Psoas muscle (tissue), 7 donors: ENCODE measurements at regions not wholly inside any gene's neighbourhood (a gene's known extent, or its start where the extent isn't known, plus 50 kb on each side); places are given as distances from the start of the nearest gene placed in this dataset.

Source experiments
- ATAC-seq, 4 donors: fragments of 200-7000 bp; cut with Tn5 transposase; one replicate each; pipeline ENCODE4 v1.9.1; 2020; ENCODE audit warnings: moderate library complexity in 3 of 4, mild to moderate bottlenecking in 2 of 4
- DNase-seq, 2 donors: peaks; one replicate each; pipeline ENCODE4 v3.0.0-alpha.2; 2020
- H3K27ac ChIP-seq: fragments of 200-600 bp; one replicate; pipeline ENCODE4 v1.8.0; 2022
- H3K27me3 ChIP-seq, 3 donors: fragments of 200-600 bp in 1 of 3; one replicate each; pipeline versions ENCODE4 v1.6.1 to v1.8.0; 2013 to 2022; ENCODE audit warnings: low read length in 2 of 3, mild to moderate bottlenecking in 2 of 3, moderate library complexity in 1 of 3; ENCODE audit not compliant: insufficient read depth in 3 of 3
- H3K36me3 ChIP-seq, 2 donors: fragments of 200-600 bp in 1 of 2; one replicate each; pipeline versions ENCODE4 v1.6.1 to v1.8.0; 2013 to 2022; ENCODE audit warnings: low read depth in 1 of 2, mild to moderate bottlenecking in 1 of 2, moderate library complexity in 1 of 2; ENCODE audit not compliant: insufficient read depth in 1 of 2
- H3K4me1 ChIP-seq: fragments of 200-600 bp; one replicate; pipeline ENCODE4 v1.8.0; 2022
- H3K4me3 ChIP-seq: fragments of 200-600 bp; one replicate; pipeline ENCODE4 v1.8.0; 2022; ENCODE audit warnings: mild to moderate bottlenecking
- H3K9me3 ChIP-seq: fragments of 200-600 bp; one replicate; pipeline ENCODE4 v1.8.0; 2022
- CTCF ChIP-seq: fragments of 200-600 bp; IDR thresholded peaks from one replicate; pipeline ENCODE4 v1.8.0; 2022; ENCODE audit warnings: antibody characterized with exemption
- WGBS, 3 donors: extraction: QIAGEN DNeasy Blood & Tissue Kit; methylation state at CpG; one replicate each; pipeline versions ENCODE4 v1.1.6 to v1.1.7; 2013; 5-methylcytosine and 5-hydroxymethylcytosine counted together
- intact Hi-C, 2 donors: fragments of 100-400 bp; cut with DNase I; formaldehyde crosslinking; loops; one replicate each; pipeline versions ENCODE4 v1.11.0 to v1.14.2; 2022
- donor health status: healthy with polysubstance abuse.
- donor health status: DM: no; HTN: no; CAD: no; lungs with moderate emphysema.
- donor health status: Bipolar disorder and iron deficiency.
- donor health status: healthy.
- donor health status: DM: yes; HTN: yes; CAD: no.
- donor health status: DM: no; HTN: no; CAD: no.
- donor health status: DM: yes; HTN: yes; CAD: no.

- WGBS, 3 donors: 87 to 96% (median 89%) methylated on average over 3 of the region's 3 CpGs
- Histone ChIP-seq H3K27ac (no peak overlapping the region), H3K9me3 (no peaks in the 10 kb centered on the region), H3K4me3 (no peak overlapping the region), H3K27me3 (peaks cover 0 to 1% (median 0%) of the 10 kb centered on the region in 3 donors), H3K36me3 (peaks cover 0 to 3% of the 10 kb centered on the region in 2 donors), H3K4me1 (no peaks in the 10 kb centered on the region)
- ATAC-seq: no peak
- TF ChIP-seq CTCF: no peak
- DNase-seq: no peak
- intact Hi-C loops: no loop called here
These were observed 729.1 kb downstream of the TNS3 start for GRCh38 chr7:46852795-46853194.

GRCh38 chr7:46850563-46851330 lies 731.2 kb downstream of the TNS3 start:
- intact Hi-C loops: no loop called here
- Histone ChIP-seq H3K36me3 (peaks cover 0 to 3% of the 10 kb centered on the region in 2 donors), H3K4me3 (no peak overlapping the region), H3K27me3 (no peaks in the 10 kb centered on the region), H3K9me3 (no peaks in the 10 kb centered on the region), H3K4me1 (no peaks in the 10 kb centered on the region), H3K27ac (no peak overlapping the region)
- DNase-seq (no peak), ATAC-seq (no peak)
- no peak for TF ChIP-seq CTCF
- 91 to 95% (median 93%) methylated on average over 10 of the region's 10 CpGs for WGBS, 3 donors

GRCh38 chr7:46848944-46849343 lies 733.0 kb downstream of the TNS3 start:
- intact Hi-C loops: no loop called here
- 83 to 93% (median 86%) methylated on average over 2 of the region's 2 CpGs for WGBS, 3 donors
- Histone ChIP-seq H3K27ac (no peak overlapping the region), H3K9me3 (no peaks in the 10 kb centered on the region), H3K36me3 (peaks cover 0 to 3% of the 10 kb centered on the region in 2 donors), H3K4me1 (no peaks in the 10 kb centered on the region), H3K4me3 (no peak overlapping the region), H3K27me3 (no peaks in the 10 kb centered on the region)
- ATAC-seq: no peak
- TF ChIP-seq CTCF: no peak
- no peak for DNase-seq

- no peaks in the 10 kb centered on the region for H3K9me3 ChIP-seq
- H3K4me3 ChIP-seq: no peak overlapping the region
- TF ChIP-seq CTCF: no peak
- peaks cover 0 to 3% of the 10 kb centered on the region in 2 donors for H3K36me3 ChIP-seq
- ATAC-seq (no peak), DNase-seq (no peak)
- H3K27me3 ChIP-seq: no peaks in the 10 kb centered on the region
- intact Hi-C loops: no loop called here
- no peak overlapping the region for H3K27ac ChIP-seq
- H3K4me1 ChIP-seq: no peaks in the 10 kb centered on the region
- 92 to 96% (median 96%) methylated on average over 1 of the region's 1 CpG for WGBS, 3 donors
These were observed 733.6 kb downstream of the TNS3 start for GRCh38 chr7:46848311-46848710.

- H3K36me3 ChIP-seq: peaks cover 0 to 3% of the 10 kb centered on the region in 2 donors
- ATAC-seq (no peak), DNase-seq (no peak)
- intact Hi-C loops: no loop called here
- no peaks in the 10 kb centered on the region for H3K4me1 ChIP-seq
- no peaks in the 10 kb centered on the region for H3K27me3 ChIP-seq
- H3K27ac ChIP-seq: no peak overlapping the region
- H3K4me3 ChIP-seq: no peak overlapping the region
- no peak for TF ChIP-seq CTCF
- H3K9me3 ChIP-seq: no peaks in the 10 kb centered on the region
- WGBS, 3 donors: 87 to 95% (median 93%) methylated on average over 3 of the region's 3 CpGs
These were observed 734.8 kb downstream of the TNS3 start for GRCh38 chr7:46847126-46847525.
